ENCODE measurements at regions not wholly inside any gene's neighbourhood (a gene's known extent, or its start where the extent isn't known, plus 50 kb on each side); places are given as distances from the start of the nearest gene placed in this dataset.

DNA sequence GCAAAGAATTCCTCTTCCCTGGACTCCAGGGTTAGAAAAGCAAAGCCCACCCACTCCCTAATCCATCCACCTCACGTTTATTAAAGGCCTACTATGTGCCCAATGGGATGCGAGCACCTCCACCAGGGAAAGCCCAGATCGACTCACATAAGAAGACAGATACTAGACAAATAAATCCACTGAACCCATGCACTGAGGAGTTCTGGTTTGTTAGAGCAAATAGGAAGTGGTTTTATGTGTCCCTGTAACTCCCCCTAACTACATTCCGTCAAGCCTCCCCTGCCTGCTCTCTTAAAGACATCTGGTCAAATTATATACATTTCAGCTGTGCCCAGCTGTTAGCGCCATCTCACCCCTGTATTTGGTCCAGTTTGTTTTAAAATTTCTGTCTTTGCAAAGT, 218.5 kb upstream of the RPL38 start:
- no peak overlapping the region for H3K4me3 Mint-ChIP-seq
- no peaks in the 10 kb centered on the region for H3K9me3 Mint-ChIP-seq
- ATAC-seq (replicated peaks in 1 of 4) (no peak), DNase-seq (no peak)
- no CpG with 5 or more reads among the region's 5 CpGs for WGBS (ENCODE audit: insufficient coverage)
- H3K4me1 ChIP-seq (ENCODE audit: control insufficient read depth in 1 of 2, extremely low read depth in 1 of 2, insufficient read depth in 2 of 2, low read length in 2 of 2): peaks cover 0 to 4% of the 10 kb centered on the region in 2 experiments
- H3K4me3 ChIP-seq (ENCODE audit: control insufficient read depth in 1 of 2, extremely low read depth in 1 of 2, low read length in 1 of 2): no peak overlapping the region
- no peak overlapping the region for H3K27ac ChIP-seq (ENCODE audit: low read length)
- H3K36me3 Mint-ChIP-seq: no peaks in the 10 kb centered on the region
- H3K27ac Mint-ChIP-seq: no peak overlapping the region
- peaks cover 10 to 13% (median 10%) of the 10 kb centered on the region in 3 donors for H3K4me1 Mint-ChIP-seq
- no peaks in the 10 kb centered on the region for H3K9me3 ChIP-seq
- no peaks in the 10 kb centered on the region for H3K36me3 ChIP-seq (ENCODE audit: control insufficient read depth in 2 of 2, extremely low read depth in 1 of 2, insufficient read depth in 1 of 2, low read length in 1 of 2)
- POLR2A ChIA-PET: no interaction called here
- peaks cover 8 to 11% of the 10 kb centered on the region in 2 donors for H3K27me3 Mint-ChIP-seq
- H3K27me3 ChIP-seq (replicated peaks in 1 of 2; ENCODE audit: control insufficient read depth in 2 of 2, extremely low read depth in 1 of 2, insufficient read depth in 2 of 2, low read length in 1 of 2): peaks cover 0 to 31% of the 10 kb centered on the region in 2 experiments
- CTCF ChIA-PET: no interaction called here

DNA sequence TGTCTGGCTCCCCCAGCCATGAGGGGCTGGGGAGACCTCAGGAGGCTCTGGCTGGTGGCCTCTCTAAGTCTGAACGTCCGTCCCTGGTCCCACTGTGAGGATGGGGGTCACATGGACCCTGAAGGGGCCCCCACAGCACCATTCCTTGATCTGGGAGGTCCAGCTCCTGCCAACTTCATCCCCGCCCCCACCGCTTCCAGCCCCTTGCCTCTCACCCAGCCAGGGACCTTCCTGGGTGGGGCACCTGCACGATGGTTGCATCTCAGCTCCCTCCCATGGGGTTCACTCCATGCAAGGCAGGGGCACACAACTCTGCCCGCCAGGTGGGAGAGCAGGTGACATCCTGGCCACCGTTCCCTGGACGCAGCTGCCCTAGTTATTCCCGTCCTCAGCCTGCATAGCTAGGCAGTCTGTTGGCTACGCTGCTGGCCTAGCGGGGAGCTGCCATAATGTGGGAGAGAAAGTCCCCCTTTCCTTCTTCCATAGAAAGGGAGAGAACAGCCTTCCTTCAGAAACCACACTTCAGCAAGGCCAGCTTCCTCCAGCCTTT, 217.9 kb upstream of the RPL38 start:
- WGBS (ENCODE audit: insufficient coverage): 79% methylated on average over 6 of the region's 11 CpGs
- no peak for DNase-seq
- ChIA-PET CTCF (interaction anchor here (0.6 to 0.7 kb wide), 3 partner anchors 13 to 1034 kb away, joined by 4 to 6 read pairs (median 4); no protein-coding TSS in a partner anchor), POLR2A (no interaction called here)
- H3K27ac ChIP-seq (ENCODE audit: low read length): no peak overlapping the region
- no peak overlapping the region for H3K4me3 ChIP-seq (ENCODE audit: control insufficient read depth in 1 of 2, extremely low read depth in 1 of 2, low read length in 1 of 2)
- no peaks in the 10 kb centered on the region for H3K36me3 Mint-ChIP-seq
- peaks cover 5 to 8% of the 10 kb centered on the region in 2 donors for H3K27me3 Mint-ChIP-seq
- no peak overlapping the region for H3K4me3 Mint-ChIP-seq
- H3K27me3 ChIP-seq (replicated peaks in 1 of 2; ENCODE audit: control insufficient read depth in 2 of 2, extremely low read depth in 1 of 2, insufficient read depth in 2 of 2, low read length in 1 of 2): peaks cover 0 to 31% of the 10 kb centered on the region in 2 experiments
- no peaks in the 10 kb centered on the region for H3K9me3 ChIP-seq
- peaks cover 0 to 4% of the 10 kb centered on the region in 2 experiments for H3K4me1 ChIP-seq (ENCODE audit: control insufficient read depth in 1 of 2, extremely low read depth in 1 of 2, insufficient read depth in 2 of 2, low read length in 2 of 2)
- no peak overlapping the region for H3K27ac Mint-ChIP-seq
- ATAC-seq (replicated peaks in 1 of 4): no peak
- H3K9me3 Mint-ChIP-seq: no peaks in the 10 kb centered on the region
- H3K4me1 Mint-ChIP-seq: peaks cover 10 to 13% (median 10%) of the 10 kb centered on the region in 3 donors
- no peaks in the 10 kb centered on the region for H3K36me3 ChIP-seq (ENCODE audit: control insufficient read depth in 2 of 2, extremely low read depth in 1 of 2, insufficient read depth in 1 of 2, low read length in 1 of 2)

DNA sequence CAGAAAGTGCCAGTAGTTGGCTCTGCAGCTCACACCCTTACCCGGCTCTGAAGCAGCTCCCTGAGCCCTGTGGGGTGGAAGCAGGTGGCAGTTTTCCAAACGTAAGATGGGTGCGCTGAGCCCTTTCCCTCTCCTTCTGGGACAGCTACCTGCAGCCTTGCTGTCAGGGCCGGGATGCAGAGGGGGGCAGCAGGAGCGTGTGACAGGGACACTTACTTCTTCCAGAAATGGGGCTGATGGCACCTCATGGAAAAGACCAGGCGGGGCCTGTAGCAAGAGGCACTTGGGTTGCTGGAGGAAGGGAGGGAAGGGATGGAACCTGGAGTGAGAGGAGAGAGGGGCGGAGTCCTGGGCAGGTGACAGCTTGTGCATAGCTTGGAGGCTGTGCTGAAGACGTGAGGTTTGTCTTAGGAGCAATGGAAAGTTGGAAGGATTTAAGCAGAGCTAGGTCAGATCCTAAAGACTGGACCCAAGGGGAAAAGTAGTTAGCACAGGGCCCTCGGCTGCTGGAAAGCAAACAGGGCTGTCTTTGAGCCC, 216.8 kb upstream of the RPL38 start:
- H3K27ac ChIP-seq (ENCODE audit: low read length): no peak overlapping the region
- Mint-ChIP-seq H3K4me3 (no peak overlapping the region), H3K27ac (no peak overlapping the region), H3K9me3 (no peaks in the 10 kb centered on the region), H3K27me3 (peaks cover 0 to 12% of the 10 kb centered on the region in 2 donors), H3K36me3 (no peaks in the 10 kb centered on the region), H3K4me1 (peaks cover 10 to 13% (median 10%) of the 10 kb centered on the region in 3 donors)
- ChIA-PET CTCF (no interaction called here), POLR2A (no interaction called here)
- H3K9me3 ChIP-seq: no peaks in the 10 kb centered on the region
- no peaks in the 10 kb centered on the region for H3K36me3 ChIP-seq (ENCODE audit: control insufficient read depth in 2 of 2, extremely low read depth in 1 of 2, insufficient read depth in 1 of 2, low read length in 1 of 2)
- no peak for ATAC-seq (replicated peaks in 1 of 4)
- no peak overlapping the region for H3K4me3 ChIP-seq (ENCODE audit: control insufficient read depth in 1 of 2, extremely low read depth in 1 of 2, low read length in 1 of 2)
- 81% methylated on average over 7 of the region's 9 CpGs for WGBS (ENCODE audit: insufficient coverage)
- H3K4me1 ChIP-seq (ENCODE audit: control insufficient read depth in 1 of 2, extremely low read depth in 1 of 2, insufficient read depth in 2 of 2, low read length in 2 of 2): peaks cover 0 to 4% of the 10 kb centered on the region in 2 experiments
- H3K27me3 ChIP-seq (replicated peaks in 1 of 2; ENCODE audit: control insufficient read depth in 2 of 2, extremely low read depth in 1 of 2, insufficient read depth in 2 of 2, low read length in 1 of 2): peaks cover 0 to 31% of the 10 kb centered on the region in 2 experiments
- DNase-seq: no peak

DNA sequence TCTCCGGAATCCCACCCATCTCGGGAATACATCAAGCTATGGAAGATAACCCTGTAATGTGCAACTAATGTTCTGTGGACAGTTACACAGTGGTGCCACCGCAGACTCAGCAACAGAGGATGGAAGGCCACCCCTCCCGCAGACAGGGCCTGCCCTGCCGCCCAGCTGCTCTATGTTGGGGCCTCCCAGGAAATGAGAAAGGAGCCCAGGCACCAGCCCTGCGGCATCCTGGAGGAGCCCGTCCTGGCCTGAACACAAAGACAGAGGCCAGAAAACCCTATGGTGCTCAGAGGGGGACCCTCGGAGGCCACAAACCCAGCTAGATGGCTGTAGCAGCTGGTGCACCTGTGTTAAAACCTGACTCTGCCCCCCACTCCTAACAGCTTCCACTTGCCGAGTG, 216.1 kb upstream of the RPL38 start:
- H3K9me3 ChIP-seq: no peaks in the 10 kb centered on the region
- 84% methylated on average over 6 of the region's 9 CpGs for WGBS (ENCODE audit: insufficient coverage)
- DNase-seq (no peak), ATAC-seq (replicated peaks in 1 of 4) (no peak)
- peaks cover 0 to 30% of the 10 kb centered on the region in 2 experiments for H3K27me3 ChIP-seq (replicated peaks in 1 of 2; ENCODE audit: control insufficient read depth in 2 of 2, extremely low read depth in 1 of 2, insufficient read depth in 2 of 2, low read length in 1 of 2)
- H3K9me3 Mint-ChIP-seq: no peaks in the 10 kb centered on the region
- no peak overlapping the region for H3K27ac Mint-ChIP-seq
- ChIA-PET CTCF (no interaction called here), POLR2A (no interaction called here)
- H3K4me1 ChIP-seq (ENCODE audit: control insufficient read depth in 1 of 2, extremely low read depth in 1 of 2, insufficient read depth in 2 of 2, low read length in 2 of 2): peaks cover 0 to 4% of the 10 kb centered on the region in 2 experiments
- peaks cover 0 to 14% of the 10 kb centered on the region in 2 donors for H3K27me3 Mint-ChIP-seq
- H3K4me3 ChIP-seq (ENCODE audit: control insufficient read depth in 1 of 2, extremely low read depth in 1 of 2, low read length in 1 of 2): no peak overlapping the region
- H3K36me3 ChIP-seq (ENCODE audit: control insufficient read depth in 2 of 2, extremely low read depth in 1 of 2, insufficient read depth in 1 of 2, low read length in 1 of 2): no peaks in the 10 kb centered on the region
- H3K36me3 Mint-ChIP-seq: no peaks in the 10 kb centered on the region
- peaks cover 10 to 11% (median 10%) of the 10 kb centered on the region in 3 donors for H3K4me1 Mint-ChIP-seq
- no peak overlapping the region for H3K4me3 Mint-ChIP-seq
- H3K27ac ChIP-seq (ENCODE audit: low read length): no peak overlapping the region

DNA sequence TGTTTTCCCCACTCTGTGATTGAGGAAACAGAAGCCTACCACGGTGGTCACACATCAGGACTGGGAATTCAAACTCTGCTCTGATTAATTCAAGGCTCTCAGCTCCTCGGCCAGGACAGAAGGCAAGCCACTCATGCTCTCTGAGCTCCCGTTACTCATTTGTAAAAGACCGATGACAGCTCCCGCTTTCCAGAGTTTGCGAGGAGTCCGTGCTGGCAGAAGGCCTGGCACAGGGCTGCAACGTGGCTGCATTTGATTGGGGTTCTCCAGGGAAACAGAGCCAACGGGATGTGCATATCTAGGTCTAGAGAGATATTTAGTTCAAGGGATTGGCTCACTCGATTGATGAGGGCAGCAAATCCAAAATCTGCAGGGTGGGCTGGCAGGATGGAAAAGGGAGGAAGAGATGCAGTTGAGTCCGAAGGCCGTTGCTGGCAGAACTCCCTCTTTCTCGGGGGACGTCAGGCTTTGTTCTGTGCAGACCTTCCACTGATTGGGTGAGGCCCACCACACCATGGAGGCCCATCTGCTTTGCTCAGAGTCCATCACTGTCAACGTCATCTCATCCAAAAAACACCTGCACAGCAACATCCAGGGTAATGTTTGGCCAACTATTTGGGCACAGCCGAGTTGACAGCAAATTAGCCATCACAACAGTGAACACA, 215.5 kb upstream of the RPL38 start:
- 73% methylated on average over 12 of the region's 16 CpGs for WGBS (ENCODE audit: insufficient coverage)
- Histone ChIP-seq H3K27ac (ENCODE audit: low read length) (no peak overlapping the region), H3K4me1 (ENCODE audit: control insufficient read depth in 1 of 2, extremely low read depth in 1 of 2, insufficient read depth in 2 of 2, low read length in 2 of 2) (peaks cover 0 to 4% of the 10 kb centered on the region in 2 experiments), H3K9me3 (no peaks in the 10 kb centered on the region), H3K4me3 (ENCODE audit: control insufficient read depth in 1 of 2, extremely low read depth in 1 of 2, low read length in 1 of 2) (no peak overlapping the region), H3K27me3 (replicated peaks in 1 of 2; ENCODE audit: control insufficient read depth in 2 of 2, extremely low read depth in 1 of 2, insufficient read depth in 2 of 2, low read length in 1 of 2) (peaks cover 0 to 29% of the 10 kb centered on the region in 2 experiments), H3K36me3 (ENCODE audit: control insufficient read depth in 2 of 2, extremely low read depth in 1 of 2, insufficient read depth in 1 of 2, low read length in 1 of 2) (no peaks in the 10 kb centered on the region)
- Mint-ChIP-seq H3K4me1 (peaks cover 7 to 10% (median 7%) of the 10 kb centered on the region in 3 donors), H3K27me3 (peaks cover 0 to 19% of the 10 kb centered on the region in 2 donors), H3K9me3 (no peaks in the 10 kb centered on the region), H3K36me3 (no peaks in the 10 kb centered on the region), H3K4me3 (no peak overlapping the region), H3K27ac (no peak overlapping the region)
- ChIA-PET POLR2A (no interaction called here), CTCF (no interaction called here)
- DNase-seq: no peak
- ATAC-seq (replicated peaks in 1 of 4): no peak

DNA sequence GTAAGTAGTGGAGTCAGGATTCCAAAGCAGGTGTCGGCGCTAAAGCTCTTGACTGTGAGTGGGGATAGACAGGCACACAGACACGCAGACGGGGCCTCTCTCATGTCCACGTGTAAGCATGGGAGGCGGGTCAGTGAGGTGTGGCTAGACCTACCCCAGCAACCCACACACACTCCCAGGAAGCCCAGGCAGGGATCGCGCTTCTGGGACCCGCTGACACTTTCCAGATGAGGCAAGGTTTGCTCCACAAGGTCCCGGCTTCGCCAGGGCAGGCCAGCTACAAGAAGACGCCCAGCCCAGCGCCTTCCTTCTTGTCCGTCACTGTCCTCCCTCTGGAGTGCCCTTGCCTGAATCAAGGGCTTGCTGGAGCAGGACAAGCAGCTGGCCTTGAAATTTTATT, 213.8 kb upstream of the RPL38 start:
- peaks cover 4 to 14% of the 10 kb centered on the region in 2 donors for H3K27me3 Mint-ChIP-seq
- H3K36me3 Mint-ChIP-seq: no peaks in the 10 kb centered on the region
- H3K4me1 ChIP-seq (ENCODE audit: control insufficient read depth in 1 of 2, extremely low read depth in 1 of 2, insufficient read depth in 2 of 2, low read length in 2 of 2): peaks cover 0 to 4% of the 10 kb centered on the region in 2 experiments
- no peak overlapping the region for H3K4me3 Mint-ChIP-seq
- ATAC-seq (replicated peaks in 1 of 4): no peak
- DNase-seq: no peak
- no peaks in the 10 kb centered on the region for H3K36me3 ChIP-seq (ENCODE audit: control insufficient read depth in 2 of 2, extremely low read depth in 1 of 2, insufficient read depth in 1 of 2, low read length in 1 of 2)
- no peaks in the 10 kb centered on the region for H3K9me3 Mint-ChIP-seq
- CTCF ChIA-PET: no interaction called here
- H3K27me3 ChIP-seq (replicated peaks in 1 of 2; ENCODE audit: control insufficient read depth in 2 of 2, extremely low read depth in 1 of 2, insufficient read depth in 2 of 2, low read length in 1 of 2): peaks cover 0 to 18% of the 10 kb centered on the region in 2 experiments
- POLR2A ChIA-PET: no interaction called here
- no peaks in the 10 kb centered on the region for H3K9me3 ChIP-seq
- WGBS (ENCODE audit: insufficient coverage): 88% methylated on average over 7 of the region's 14 CpGs
- no peak overlapping the region for H3K27ac ChIP-seq (ENCODE audit: low read length)
- no peak overlapping the region for H3K27ac Mint-ChIP-seq
- H3K4me3 ChIP-seq (ENCODE audit: control insufficient read depth in 1 of 2, extremely low read depth in 1 of 2, low read length in 1 of 2): no peak overlapping the region
- H3K4me1 Mint-ChIP-seq: peaks cover 5 to 9% (median 5%) of the 10 kb centered on the region in 3 donors
